ENCODE measurements at regions not wholly inside any gene's neighbourhood (a gene's known extent, or its start where the extent isn't known, plus 50 kb on each side); places are given as distances from the start of the nearest gene placed in this dataset.

- no peak for ATAC-seq
- TF ChIP-seq POU6F1 (CRISPR knock-in tag; IDR thresholded peaks at IDR 0.05; ENCODE audit: borderline replicate concordance, low read depth) = no peak
Measured at GRCh38 chr18:76573325-76574025, 78.4 kb upstream of the ZNF516 start.

GRCh38 chr18:76572518-76573247 is 77.6 kb upstream of the ZNF516 start:
- TF ChIP-seq ZNF8 (CRISPR knock-in tag; IDR thresholded peaks at IDR 0.05) (no peak), CSRNP3 (CRISPR knock-in tag; IDR thresholded peaks at IDR 0.05) (no peak), BACH2 (CRISPR knock-in tag; IDR thresholded peaks at IDR 0.05; ENCODE audit: borderline replicate concordance) (no peak), ZFP30 (CRISPR knock-in tag; IDR thresholded peaks at IDR 0.05) (no peak), SNAI2 (CRISPR knock-in tag; IDR thresholded peaks at IDR 0.05) (no peak), ESRRG (CRISPR knock-in tag; IDR thresholded peaks at IDR 0.05) (no peak), CSDC2 (CRISPR knock-in tag; IDR thresholded peaks at IDR 0.05) (no peak)
- no peak for ATAC-seq

GRCh38 chr18:76571689-76572088 is 76.6 kb upstream of the ZNF516 start:
- no peak for ATAC-seq
- TF ChIP-seq TSHZ2 (CRISPR knock-in tag; IDR thresholded peaks at IDR 0.05) (no peak), PPARA (CRISPR knock-in tag; IDR thresholded peaks at IDR 0.05; ENCODE audit: borderline replicate concordance) (no peak), POU6F1 (CRISPR knock-in tag; IDR thresholded peaks at IDR 0.05; ENCODE audit: borderline replicate concordance, low read depth) (no peak), ZNF8 (CRISPR knock-in tag; IDR thresholded peaks at IDR 0.05) (no peak), GLIS3 (CRISPR knock-in tag; IDR thresholded peaks at IDR 0.05) (no peak), ZFP30 (CRISPR knock-in tag; IDR thresholded peaks at IDR 0.05) (no peak), TCF4 (CRISPR knock-in tag; IDR thresholded peaks at IDR 0.05; ENCODE audit: borderline replicate concordance) (no peak), ARNTL (CRISPR knock-in tag; IDR thresholded peaks at IDR 0.05; ENCODE audit: borderline replicate concordance, low read depth) (no peak), CSDC2 (CRISPR knock-in tag; IDR thresholded peaks at IDR 0.05) (no peak), PATZ1 (CRISPR knock-in tag; IDR thresholded peaks at IDR 0.05; ENCODE audit: borderline replicate concordance) (no peak), BACH2 (CRISPR knock-in tag; IDR thresholded peaks at IDR 0.05; ENCODE audit: borderline replicate concordance) (no peak), CREB5 (CRISPR knock-in tag; IDR thresholded peaks at IDR 0.05; ENCODE audit: low read depth) (no peak), ISL1 (CRISPR knock-in tag; IDR thresholded peaks at IDR 0.05) (no peak), ZC3H10 (CRISPR knock-in tag; IDR thresholded peaks at IDR 0.05) (no peak), ZFP3 (CRISPR knock-in tag; IDR thresholded peaks at IDR 0.05) (no peak), ESRRG (CRISPR knock-in tag; IDR thresholded peaks at IDR 0.05) (no peak), CSRNP3 (CRISPR knock-in tag; IDR thresholded peaks at IDR 0.05) (no peak)

Data from SK-N-SH treated with all-trans-retinoic acid at 6 μM for 48 hours (cell line).